ENCODE measurements at regions not wholly inside any gene's neighbourhood (a gene's known extent, or its start where the extent isn't known, plus 50 kb on each side); places are given as distances from the start of the nearest gene placed in this dataset.

- Mint-ChIP-seq H3K9me3 (no peaks in the 10 kb centered on the region), H3K36me3 (ENCODE audit: low read depth) (no peaks in the 10 kb centered on the region), H3K4me3 (no peak overlapping the region), H3K4me1 (no peaks in the 10 kb centered on the region), H3K27me3 (no peaks in the 10 kb centered on the region), H3K27ac (no peak overlapping the region)
- DNase-seq, result no peak
- no peak for ATAC-seq (ENCODE audit: low read depth)
- intact Hi-C loops (cut with micrococcal nuclease), result loop anchor here (5.0 kb wide), 1 partner anchor 1979 kb away; no protein-coding TSS in a partner anchor
- no peak for TF ChIP-seq CTCF (IDR thresholded peaks at IDR 0.05)
- POLR2A ChIA-PET, result no interaction called here
- CTCF ChIA-PET, result no interaction called here
Observed at GRCh38 chr1:188846468-188846867, 1631.2 kb downstream of the BRINP3 start.

DNA sequence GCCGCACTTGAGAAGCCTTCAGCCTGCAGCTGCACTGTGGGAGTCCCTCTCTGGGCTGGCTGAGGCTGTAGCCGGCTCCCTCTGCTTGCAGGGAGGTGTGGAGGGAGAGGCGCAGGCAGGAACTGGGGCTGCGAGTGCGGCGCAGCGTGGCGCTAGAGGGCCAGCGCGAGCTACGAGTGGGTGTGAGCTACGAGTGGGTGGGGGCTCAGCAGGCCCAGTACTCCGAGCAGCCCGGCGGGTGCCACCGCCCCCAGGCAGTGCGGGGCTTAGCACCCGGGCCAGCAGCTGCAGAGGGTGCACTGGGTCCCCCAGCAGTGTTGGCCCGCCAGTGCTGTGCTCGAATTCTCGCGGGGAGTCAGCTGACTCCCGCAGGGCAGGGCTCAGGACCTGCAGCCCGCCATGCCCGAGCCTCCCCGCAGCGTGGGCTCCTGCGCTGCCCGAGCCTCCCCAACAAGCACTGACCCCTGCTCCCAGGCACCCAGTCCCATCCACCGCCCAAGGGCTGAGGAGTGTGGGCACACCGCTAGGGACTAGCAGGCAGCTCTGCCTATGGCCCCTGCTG, 1620.1 kb downstream of the BRINP3 start:
- intact Hi-C loops (cut with micrococcal nuclease), result no loop called here
- H3K36me3 Mint-ChIP-seq (ENCODE audit: low read depth), result no peaks in the 10 kb centered on the region
- H3K4me3 Mint-ChIP-seq, result no peak overlapping the region
- CTCF ChIA-PET, result no interaction called here
- H3K4me1 Mint-ChIP-seq, result no peaks in the 10 kb centered on the region
- no peak for ATAC-seq (ENCODE audit: low read depth)
- peaks cover 4% of the 10 kb centered on the region for H3K9me3 Mint-ChIP-seq
- H3K27me3 Mint-ChIP-seq, result no peaks in the 10 kb centered on the region
- no peak for DNase-seq
- TF ChIP-seq CTCF (IDR thresholded peaks at IDR 0.05), result no peak
- H3K27ac Mint-ChIP-seq, result no peak overlapping the region
- POLR2A ChIA-PET, result no interaction called here

DNA sequence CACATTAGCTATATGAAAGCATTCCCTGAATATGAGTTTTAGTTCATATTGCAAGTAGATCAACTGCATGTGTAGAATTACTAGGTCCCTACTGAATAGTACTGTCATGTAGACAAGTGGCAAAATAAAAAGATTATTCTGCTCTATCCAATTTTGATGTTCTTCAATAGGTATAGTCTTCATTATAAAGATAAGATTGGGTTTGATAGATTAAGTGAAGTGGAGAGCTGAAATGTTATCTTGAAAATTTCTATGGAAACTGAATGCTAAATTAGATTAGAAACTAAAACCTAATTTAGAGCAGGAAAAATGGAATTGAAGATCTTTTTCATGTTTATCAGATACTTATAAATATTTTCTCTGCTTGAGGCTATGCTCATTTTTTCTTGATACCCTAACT, 1610.0 kb downstream of the BRINP3 start:
- ChIA-PET CTCF (no interaction called here), POLR2A (no interaction called here)
- Mint-ChIP-seq H3K27ac (no peak overlapping the region), H3K9me3 (peaks cover 4% of the 10 kb centered on the region), H3K27me3 (no peaks in the 10 kb centered on the region), H3K36me3 (ENCODE audit: low read depth) (no peaks in the 10 kb centered on the region), H3K4me3 (no peak overlapping the region), H3K4me1 (no peaks in the 10 kb centered on the region)
- ATAC-seq (ENCODE audit: low read depth), result no peak
- no peak for DNase-seq
- intact Hi-C loops (cut with micrococcal nuclease), result no loop called here
- no peak for TF ChIP-seq CTCF (IDR thresholded peaks at IDR 0.05)

- intact Hi-C loops (cut with micrococcal nuclease), result no loop called here
- no peak for DNase-seq
- peaks cover 8% of the 10 kb centered on the region for H3K9me3 Mint-ChIP-seq
- H3K36me3 Mint-ChIP-seq (ENCODE audit: low read depth), result no peaks in the 10 kb centered on the region
- H3K4me3 Mint-ChIP-seq, result no peak overlapping the region
- H3K4me1 Mint-ChIP-seq, result no peaks in the 10 kb centered on the region
- POLR2A ChIA-PET, result no interaction called here
- no peak for ATAC-seq (ENCODE audit: low read depth)
- H3K27me3 Mint-ChIP-seq, result no peaks in the 10 kb centered on the region
- H3K27ac Mint-ChIP-seq, result no peak overlapping the region
- CTCF ChIA-PET, result no interaction called here
- no peak for TF ChIP-seq CTCF (IDR thresholded peaks at IDR 0.05)
Observed at GRCh38 chr1:188871164-188871563, 1606.5 kb downstream of the BRINP3 start.

GRCh38 chr1:188872376-188872775, 1605.3 kb downstream of the BRINP3 start:
- ChIA-PET CTCF (no interaction called here), POLR2A (no interaction called here)
- Mint-ChIP-seq H3K9me3 (peaks cover 8% of the 10 kb centered on the region), H3K4me1 (no peaks in the 10 kb centered on the region), H3K36me3 (ENCODE audit: low read depth) (no peaks in the 10 kb centered on the region), H3K27ac (no peak overlapping the region), H3K4me3 (no peak overlapping the region), H3K27me3 (no peaks in the 10 kb centered on the region)
- DNase-seq (no peak), ATAC-seq (ENCODE audit: low read depth) (no peak)
- TF ChIP-seq CTCF (IDR thresholded peaks at IDR 0.05), result no peak
- intact Hi-C loops (cut with micrococcal nuclease), result no loop called here

Data from activated B cell treated with CpG ODN at 0.5 μM for 24 hours (primary cell).